Gastroesophageal sphincter (tissue), 4 donors: ENCODE measurements at regions not wholly inside any gene's neighbourhood (a gene's known extent, or its start where the extent isn't known, plus 50 kb on each side); places are given as distances from the start of the nearest gene placed in this dataset.

Experiments
- ATAC-seq: fragments of 150-250 bp; one replicate; pipeline ENCODE4 v1.9.1; 2016; ENCODE audit warnings: mild to moderate bottlenecking, moderate library complexity
- H3K27ac ChIP-seq, 4 donors: fragments of 200-600 bp; sonication (generic) in 3 of 4; 1 replicate in 3 of 4; 2 replicates in 1 of 4; pipeline ENCODE4 v1.5.1; 2016 to 2019
- H3K27me3 ChIP-seq: fragments of 200-600 bp; sonication (generic); one replicate; pipeline ENCODE4 v1.5.1; 2019
- H3K36me3 ChIP-seq, 2 donors: fragments of 200-600 bp; sonication (generic); one replicate each; pipeline ENCODE4 v1.5.1; 2019; ENCODE audit warnings: control low read depth in 1 of 2
- H3K4me1 ChIP-seq, 3 donors: fragments of 200-600 bp; sonication (generic); 1 replicate in 2 of 3; 2 replicates in 1 of 3; pipeline ENCODE4 v1.5.1; 2016 to 2019; ENCODE audit warnings: control low read depth in 2 of 3
- H3K4me3 ChIP-seq, 2 donors: fragments of 200-600 bp; sonication (generic); one replicate each; pipeline ENCODE4 v1.5.1; 2019; ENCODE audit warnings: mild to moderate bottlenecking in 1 of 2, moderate library complexity in 1 of 2
- H3K9me3 ChIP-seq, 3 donors: fragments of 200-600 bp; sonication (generic); one replicate each; pipeline ENCODE4 v1.5.1; 2017 to 2019; ENCODE audit warnings: control low read depth in 2 of 3
- CTCF ChIP-seq, 4 experiments: fragments of 200-600 bp in 2 of 4; fragments of 450-650 bp in 2 of 4; sonication (generic) in 1 of 4; IDR thresholded peaks; one replicate each; pipeline ENCODE4 v1.5.1; 2017 to 2019; ENCODE audit warnings: antibody characterized with exemption in 4 of 4, mild to moderate bottlenecking in 2 of 4, moderate library complexity in 2 of 4
- EP300 ChIP-seq: sonication (generic); formaldehyde crosslinking; IDR thresholded peaks from one replicate; pipeline ENCODE4 v1.6.1; 2017; ENCODE audit warnings: antibody characterized with exemption, mild to moderate bottlenecking
- POLR2A ChIP-seq, 2 donors: fragments of 450-650 bp; IDR thresholded peaks; one replicate each; pipeline ENCODE4 v1.6.1; 2017; ENCODE audit warnings: antibody characterized with exemption in 2 of 2, mild to moderate bottlenecking in 2 of 2, moderate library complexity in 1 of 2
- POLR2AphosphoS5 ChIP-seq: sonication (generic); formaldehyde crosslinking; IDR thresholded peaks from one replicate; pipeline ENCODE4 v1.6.1; 2017; ENCODE audit warnings: antibody characterized with exemption
- WGBS, 2 donors: methylation state at CpG; one replicate each; pipeline ENCODE4 v1.1.5; 2018; ENCODE audit warnings: low coverage in 1 of 2; 5-methylcytosine and 5-hydroxymethylcytosine counted together

GRCh38 chr5:171593401-171593800 lies 174.0 kb downstream of the FGF18 start:
- ATAC-seq: no peak
- H3K4me3 ChIP-seq: no peak overlapping the region
- 94% methylated on average over 6 of the region's 7 CpGs; no CpG with 5 or more reads in 1 of the 2 donors for WGBS, 2 donors
- H3K4me1 ChIP-seq: peaks cover 0 to 4% (median 0%) of the 10 kb centered on the region in 3 donors
- H3K27me3 ChIP-seq: peaks cover 24% of the 10 kb centered on the region
- no peaks in the 10 kb centered on the region for H3K36me3 ChIP-seq
- TF ChIP-seq CTCF (IDR thresholded peaks at IDR 0.05) (no peak), POLR2A (IDR thresholded peaks at IDR 0.05) (no peak), POLR2AphosphoS5 (no peak), EP300 (no peak)
- H3K27ac ChIP-seq: no peak overlapping the region
- no peaks in the 10 kb centered on the region for H3K9me3 ChIP-seq

GRCh38 chr5:171593976-171594375 lies 174.5 kb downstream of the FGF18 start:
- Histone ChIP-seq H3K36me3 (no peaks in the 10 kb centered on the region), H3K4me1 (peaks cover 0 to 4% (median 0%) of the 10 kb centered on the region in 3 donors), H3K27me3 (peaks cover 26% of the 10 kb centered on the region), H3K27ac (no peak overlapping the region), H3K4me3 (no peak overlapping the region), H3K9me3 (no peaks in the 10 kb centered on the region)
- ATAC-seq: no peak
- 87% methylated on average over 2 of the region's 2 CpGs; no CpG with 5 or more reads in 1 of the 2 donors for WGBS, 2 donors
- no peak for TF ChIP-seq CTCF (IDR thresholded peaks at IDR 0.05)
- TF ChIP-seq POLR2A (IDR thresholded peaks at IDR 0.05): no peak
- no peak for TF ChIP-seq EP300
- no peak for TF ChIP-seq POLR2AphosphoS5

- Histone ChIP-seq H3K4me3 (no peak overlapping the region), H3K4me1 (peaks cover 0 to 4% (median 0%) of the 10 kb centered on the region in 3 donors), H3K9me3 (no peaks in the 10 kb centered on the region), H3K27me3 (peaks cover 40% of the 10 kb centered on the region), H3K36me3 (no peaks in the 10 kb centered on the region), H3K27ac (no peak overlapping the region)
- WGBS, 2 donors: 85 to 100% methylated on average over 1 to 2 of the region's 3 CpGs
- no peak for ATAC-seq
- TF ChIP-seq POLR2A (IDR thresholded peaks at IDR 0.05): no peak
- no peak for TF ChIP-seq EP300
- no peak for TF ChIP-seq CTCF (IDR thresholded peaks at IDR 0.05)
- TF ChIP-seq POLR2AphosphoS5: no peak
Measured at GRCh38 chr5:171595401-171595800, 176.0 kb downstream of the FGF18 start.

GRCh38 chr5:171595801-171596231 lies 176.4 kb downstream of the FGF18 start:
- H3K4me3 ChIP-seq: no peak overlapping the region
- no peaks in the 10 kb centered on the region for H3K36me3 ChIP-seq
- H3K27ac ChIP-seq: peak overlapping the region in 3 of 4 donors; percentile 9 to 41 (median 28)
- TF ChIP-seq EP300 (no peak), POLR2AphosphoS5 (peak; percentile 5)
- WGBS, 2 donors: 45 to 48% methylated on average over 2 to 3 of the region's 3 CpGs
- peaks cover 0 to 4% (median 3%) of the 10 kb centered on the region in 3 donors for H3K4me1 ChIP-seq
- ATAC-seq: peak; percentile 47
- H3K9me3 ChIP-seq: no peaks in the 10 kb centered on the region
- peaks cover 43% of the 10 kb centered on the region for H3K27me3 ChIP-seq

GRCh38 chr5:171596391-171596878 lies 177.0 kb downstream of the FGF18 start:
- WGBS, 2 donors: 9 to 30% methylated on average over 4 of the region's 22 CpGs
- Histone ChIP-seq H3K36me3 (no peaks in the 10 kb centered on the region), H3K4me1 (peaks cover 0 to 8% (median 4%) of the 10 kb centered on the region in 3 donors), H3K27ac (peak overlapping the region in 3 of 4 donors; percentile 9 to 41 (median 28)), H3K4me3 (no peak overlapping the region), H3K27me3 (peaks cover 50% of the 10 kb centered on the region), H3K9me3 (no peaks in the 10 kb centered on the region)
- TF ChIP-seq CTCF (IDR thresholded peaks at IDR 0.05) (peak in 1 of 4 experiments; percentile 2), POLR2AphosphoS5 (no peak)
- peak; percentile 76 for ATAC-seq
